SK-MEL-5 (cell line): ENCODE measurements at regions not wholly inside any gene's neighbourhood (a gene's known extent, or its start where the extent isn't known, plus 50 kb on each side); places are given as distances from the start of the nearest gene placed in this dataset.
"Not testable (repeated sequence)": the region's sequence is repeated elsewhere in the genome, so short reads cannot be mapped to it uniquely, and the experiment has no call there.

ENCODE experiments used
- DNase-seq: peaks from one replicate; pipeline ENCODE4 v3.0.0-alpha.2; 2016; ENCODE audit warnings: low read depth, low spot score
- in situ Hi-C: cut with HindIII; loops from 2 replicates; pipeline ENCODE4 v1.10.0; 2016; ENCODE audit warnings: low sequenced_read_pairs, high pct_unique_total_duplicates, low pct_unique_long_range_greater_than_20kb

DNA sequence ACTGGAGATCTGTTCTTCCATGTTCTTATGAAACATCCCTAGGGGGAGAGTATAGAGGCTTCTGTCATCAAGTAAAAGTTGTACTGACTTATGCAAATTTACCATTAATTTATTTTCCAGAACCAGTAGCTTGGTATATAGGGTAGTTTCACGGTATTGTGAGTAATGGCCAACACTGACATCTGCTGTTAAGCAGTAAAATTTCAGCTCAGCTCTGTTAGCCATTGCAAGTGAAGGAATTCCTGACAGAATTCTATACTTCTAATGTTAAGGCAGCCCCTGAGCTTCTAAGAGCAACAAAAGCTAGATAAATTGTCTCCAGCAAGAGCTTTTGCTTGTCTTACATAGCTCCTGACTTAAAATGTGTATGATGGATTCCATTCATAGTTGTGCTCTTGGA lies 613.5 kb upstream of the C16orf82 start:
- peak; percentile 2 for DNase-seq
- in situ Hi-C loops = no loop called here

- no peak for DNase-seq
- in situ Hi-C loops = no loop called here
These were observed 612.6 kb upstream of the C16orf82 start for GRCh38 chr16:26454102-26454501.

- no peak for DNase-seq
- in situ Hi-C loops = no loop called here
These were observed 610.7 kb upstream of the C16orf82 start for GRCh38 chr16:26456074-26456473.

GRCh38 chr16:26457095-26457494 lies 609.6 kb upstream of the C16orf82 start:
- in situ Hi-C loops = no loop called here
- DNase-seq = no peak

- no peak for DNase-seq
- in situ Hi-C loops = no loop called here
These were observed 608.8 kb upstream of the C16orf82 start for GRCh38 chr16:26457882-26458281.

DNA sequence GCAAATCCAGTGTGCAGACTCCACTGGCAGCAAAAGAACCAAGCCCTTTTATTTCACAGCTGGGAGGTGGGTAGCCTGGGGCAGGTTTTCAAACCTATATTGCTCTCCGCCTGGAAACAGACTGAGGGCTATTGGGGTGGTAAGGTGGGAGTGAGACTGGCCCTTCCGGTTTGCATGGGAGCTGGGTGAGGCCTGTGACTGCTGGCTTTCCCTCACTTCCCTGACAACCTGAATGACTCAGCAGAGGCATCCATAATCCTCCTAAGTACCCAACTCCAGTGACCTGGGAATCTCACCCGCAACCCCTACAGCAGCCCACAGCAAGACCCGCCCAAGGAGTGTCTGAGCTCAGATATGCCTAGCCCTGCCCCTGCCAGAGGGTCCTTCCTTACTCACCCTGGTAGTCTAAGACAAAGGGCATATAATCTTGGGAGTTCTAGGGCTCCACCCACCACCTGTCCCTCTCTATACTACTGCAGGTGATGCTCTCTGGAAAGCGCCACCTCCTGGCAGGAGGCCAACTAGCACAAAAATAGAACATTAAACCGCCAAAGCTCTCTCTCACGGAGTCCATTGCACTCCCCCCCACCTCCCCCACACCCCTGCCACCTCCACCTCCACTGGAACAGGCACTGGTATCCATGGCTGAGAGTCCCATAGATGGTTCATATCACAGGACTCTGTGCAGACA lies 602.0 kb upstream of the C16orf82 start:
- no peak for DNase-seq
- in situ Hi-C loops = no loop called here

DNA sequence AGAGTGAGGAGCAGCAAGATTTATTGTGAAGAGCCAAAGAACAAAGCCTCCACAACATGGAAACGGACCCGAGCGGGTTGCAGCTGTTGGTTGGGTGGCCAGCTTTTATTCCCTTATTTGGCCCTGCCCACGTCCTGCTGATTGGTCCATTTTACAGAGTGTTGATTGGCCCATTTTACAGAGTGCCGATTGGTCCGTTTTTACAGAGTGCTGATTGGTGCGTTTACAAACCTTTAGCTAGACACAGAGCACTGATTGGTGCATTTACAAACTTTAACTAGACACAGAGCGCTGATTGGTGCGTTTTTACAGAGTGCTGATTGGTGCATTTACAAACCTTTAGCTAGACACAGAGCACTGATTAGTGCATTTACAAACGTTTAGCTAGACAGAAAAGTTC lies 592.3 kb upstream of the C16orf82 start:
- in situ Hi-C loops = not testable (repeated sequence)

DNA sequence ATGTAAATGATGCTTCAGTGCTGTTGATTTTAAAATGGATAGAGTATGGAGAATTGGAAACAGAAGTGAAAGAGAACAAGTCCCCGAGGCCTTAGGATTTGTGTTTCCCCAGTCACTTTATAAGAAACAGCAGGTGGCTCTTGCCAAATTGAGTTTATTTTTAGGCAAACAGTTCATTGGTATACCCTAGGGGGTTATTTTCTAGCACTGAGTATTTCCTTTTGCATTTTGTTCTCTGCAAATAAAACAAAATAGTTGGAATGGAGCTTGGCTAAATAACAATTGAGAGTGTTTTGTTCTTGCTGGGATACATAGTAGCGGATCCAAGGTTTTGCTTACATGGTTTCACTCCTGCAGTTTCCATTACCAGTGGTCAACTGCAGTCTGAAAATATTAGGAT lies 591.1 kb upstream of the C16orf82 start:
- DNase-seq = no peak
- in situ Hi-C loops = no loop called here

More for the DNA sequence above, 592.3 kb upstream of the C16orf82 start:
- not testable (repeated sequence) for DNase-seq

- in situ Hi-C loops = no loop called here
These were observed 575.5 kb upstream of the C16orf82 start for GRCh38 chr16:26491101-26491670.

DNA sequence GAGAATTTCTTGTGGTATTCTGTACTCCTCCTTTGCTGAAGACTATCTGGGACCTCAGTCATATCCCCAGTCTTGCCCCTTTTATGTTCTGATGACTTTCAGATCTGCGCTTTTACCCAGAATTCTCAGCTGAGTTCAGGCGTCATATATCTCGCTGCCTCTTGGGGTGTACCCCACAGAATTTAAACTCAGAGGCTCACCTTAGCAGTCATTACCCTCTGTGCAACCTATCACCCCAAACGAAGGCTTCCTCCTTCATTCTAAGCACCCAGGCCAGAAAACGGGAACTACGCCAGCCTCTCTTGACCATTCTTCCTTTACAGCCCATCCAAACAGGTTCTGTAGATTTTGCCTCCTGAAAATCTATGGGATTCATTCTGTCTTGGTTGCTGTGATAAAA lies 574.8 kb upstream of the C16orf82 start:
- no peak for DNase-seq
- in situ Hi-C loops = no loop called here

More at GRCh38 chr16:26491101-26491670, 575.5 kb upstream of the C16orf82 start:
- no peak for DNase-seq

- in situ Hi-C loops = no loop called here
- no peak for DNase-seq
These were observed 573.0 kb upstream of the C16orf82 start for GRCh38 chr16:26493751-26494150.

DNA sequence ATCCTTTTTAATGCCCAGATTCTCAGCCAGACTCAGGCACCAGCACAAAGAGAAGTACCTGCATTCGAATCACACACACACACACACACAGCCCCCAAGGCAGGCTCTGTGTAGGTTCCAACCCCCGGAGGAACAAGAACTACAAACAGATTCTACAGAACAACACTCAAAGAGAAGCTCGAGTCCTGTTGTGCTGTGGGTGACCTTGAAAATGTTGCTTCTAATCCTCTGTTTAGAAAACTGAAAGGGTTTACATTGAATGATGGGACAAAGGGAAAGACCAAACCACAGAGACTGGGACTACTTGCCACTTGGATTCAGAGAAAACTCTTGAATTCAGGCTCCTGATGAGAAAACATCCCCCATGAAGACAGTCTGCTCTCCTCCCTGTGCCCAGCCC lies 568.8 kb upstream of the C16orf82 start:
- in situ Hi-C loops = no loop called here
- DNase-seq = no peak

GRCh38 chr16:26500326-26500725 lies 566.4 kb upstream of the C16orf82 start:
- DNase-seq = no peak
- in situ Hi-C loops = no loop called here

GRCh38 chr16:26505496-26505895 lies 561.2 kb upstream of the C16orf82 start:
- no peak for DNase-seq

GRCh38 chr16:26508946-26509345 lies 557.8 kb upstream of the C16orf82 start:
- in situ Hi-C loops, DNase-seq: not testable (repeated sequence)

More at GRCh38 chr16:26505496-26505895, 561.2 kb upstream of the C16orf82 start:
- in situ Hi-C loops = no loop called here

GRCh38 chr16:26510924-26511323 lies 555.8 kb upstream of the C16orf82 start:
- in situ Hi-C loops = no loop called here
- DNase-seq = no peak

DNA sequence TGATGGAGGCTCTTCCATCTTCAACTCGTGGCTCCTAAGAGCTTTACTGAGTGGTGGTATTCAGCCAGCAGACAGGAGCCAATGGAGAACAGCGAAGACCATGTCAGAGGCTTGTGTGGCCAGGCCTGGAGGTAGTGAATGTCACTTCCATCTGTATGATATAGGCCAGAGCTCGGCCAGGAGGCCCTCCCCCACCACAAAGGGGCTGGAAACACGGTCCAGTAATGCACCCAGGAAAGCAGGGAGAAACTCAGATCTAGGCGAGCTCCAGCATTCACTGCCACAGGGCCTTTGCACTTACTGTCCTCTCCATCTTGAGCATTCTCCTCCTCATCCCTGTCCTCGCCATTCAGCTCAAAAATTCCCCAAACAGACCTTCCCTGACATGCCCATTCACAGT lies 555.3 kb upstream of the C16orf82 start:
- no peak for DNase-seq
- in situ Hi-C loops = no loop called here

DNA sequence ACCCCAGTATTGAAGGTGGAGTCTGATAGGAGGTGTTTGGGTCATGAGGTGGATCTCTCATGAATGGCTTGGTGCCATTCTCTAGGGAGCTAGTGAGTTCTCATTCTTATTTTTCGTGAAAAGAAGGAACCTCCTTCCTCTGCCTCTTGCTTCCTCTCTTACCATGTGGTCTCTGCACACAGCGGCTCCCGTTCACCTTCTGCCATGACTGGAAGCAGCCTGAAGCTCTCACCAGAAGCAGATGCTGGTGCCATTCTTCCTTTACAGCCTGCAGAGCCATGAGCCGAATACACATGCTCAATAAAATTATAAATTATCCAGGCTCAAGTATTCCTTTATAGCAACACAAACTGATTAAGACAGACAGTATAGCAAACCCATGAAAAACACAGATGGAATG lies 545.1 kb upstream of the C16orf82 start:
- in situ Hi-C loops = no loop called here
- no peak for DNase-seq

GRCh38 chr16:26524281-26524680 lies 542.4 kb upstream of the C16orf82 start:
- DNase-seq = no peak
- in situ Hi-C loops = no loop called here
